ENCODE measurements at regions not wholly inside any gene's neighbourhood (a gene's known extent, or its start where the extent isn't known, plus 50 kb on each side); places are given as distances from the start of the nearest gene placed in this dataset.

GRCh38 chr10:126843299-126843934 is 61.8 kb upstream of the DOCK1 start:
- no peak for DNase-seq (ENCODE audit: low spot score in 2 of 2)
- no peaks in the 10 kb centered on the region for H3K27me3 ChIP-seq
- TF ChIP-seq EP300 (IDR thresholded peaks at IDR 0.05) (no peak), CTCF (IDR thresholded peaks at IDR 0.05) (no peak), POLR2A (IDR thresholded peaks at IDR 0.05) (no peak)
- no peak overlapping the region for H3K27ac ChIP-seq
- WGBS, 2 donors = 69 to 80% methylated on average over 7 to 8 of the region's 8 CpGs
- no peaks in the 10 kb centered on the region for H3K36me3 ChIP-seq
- no peaks in the 10 kb centered on the region for H3K4me1 ChIP-seq
- H3K4me3 ChIP-seq = no peak overlapping the region
- H3K9me3 ChIP-seq = no peaks in the 10 kb centered on the region

- no peak for TF ChIP-seq EP300 (IDR thresholded peaks at IDR 0.05)
- TF ChIP-seq CTCF (IDR thresholded peaks at IDR 0.05) = no peak
- TF ChIP-seq POLR2A (IDR thresholded peaks at IDR 0.05) = no peak
- H3K4me3 ChIP-seq = no peak overlapping the region
- H3K27ac ChIP-seq = no peak overlapping the region
- no peaks in the 10 kb centered on the region for H3K9me3 ChIP-seq
- WGBS, 2 donors = 27 to 47% methylated on average over 3 to 6 of the region's 6 CpGs
- H3K4me1 ChIP-seq = no peaks in the 10 kb centered on the region
- no peaks in the 10 kb centered on the region for H3K36me3 ChIP-seq
- DNase-seq (ENCODE audit: low spot score in 2 of 2) = no peak
- H3K27me3 ChIP-seq = no peaks in the 10 kb centered on the region
Observed at GRCh38 chr10:126844406-126844805, 60.8 kb upstream of the DOCK1 start.

GRCh38 chr10:126846469-126846868 is 58.8 kb upstream of the DOCK1 start:
- H3K4me3 ChIP-seq = no peak overlapping the region
- DNase-seq (ENCODE audit: low spot score in 2 of 2) = no peak
- no peaks in the 10 kb centered on the region for H3K4me1 ChIP-seq
- no peak overlapping the region for H3K27ac ChIP-seq
- TF ChIP-seq EP300 (IDR thresholded peaks at IDR 0.05) (no peak), POLR2A (IDR thresholded peaks at IDR 0.05) (no peak), CTCF (IDR thresholded peaks at IDR 0.05) (no peak)
- H3K9me3 ChIP-seq = no peaks in the 10 kb centered on the region
- WGBS, 2 donors = 83 to 95% methylated on average over 9 of the region's 9 CpGs
- H3K27me3 ChIP-seq = no peaks in the 10 kb centered on the region
- H3K36me3 ChIP-seq = no peaks in the 10 kb centered on the region

- TF ChIP-seq EP300 (IDR thresholded peaks at IDR 0.05) (no peak), CTCF (IDR thresholded peaks at IDR 0.05) (no peak), POLR2A (IDR thresholded peaks at IDR 0.05) (no peak)
- H3K27me3 ChIP-seq = no peaks in the 10 kb centered on the region
- WGBS, 2 donors = 83 to 98% methylated on average over 2 of the region's 2 CpGs
Observed at GRCh38 chr10:126846959-126847358, 58.3 kb upstream of the DOCK1 start.

GRCh38 chr10:126847666-126848065 is 57.6 kb upstream of the DOCK1 start:
- Histone ChIP-seq H3K27ac (no peak overlapping the region), H3K27me3 (no peaks in the 10 kb centered on the region), H3K4me1 (no peaks in the 10 kb centered on the region), H3K9me3 (no peaks in the 10 kb centered on the region), H3K36me3 (no peaks in the 10 kb centered on the region), H3K4me3 (no peak overlapping the region)
- WGBS, 2 donors = 93 to 95% methylated on average over 7 of the region's 7 CpGs
- TF ChIP-seq POLR2A (IDR thresholded peaks at IDR 0.05) (no peak), EP300 (IDR thresholded peaks at IDR 0.05) (no peak), CTCF (IDR thresholded peaks at IDR 0.05) (no peak)
- DNase-seq (ENCODE audit: low spot score in 2 of 2) = no peak

More at GRCh38 chr10:126846959-126847358, 58.3 kb upstream of the DOCK1 start:
- Histone ChIP-seq H3K4me3 (no peak overlapping the region), H3K4me1 (no peaks in the 10 kb centered on the region), H3K36me3 (no peaks in the 10 kb centered on the region), H3K9me3 (no peaks in the 10 kb centered on the region), H3K27ac (no peak overlapping the region)
- no peak for DNase-seq (ENCODE audit: low spot score in 2 of 2)

Measured in tibial nerve (tissue), 4 donors.